ENCODE measurements at regions not wholly inside any gene's neighbourhood (a gene's known extent, or its start where the extent isn't known, plus 50 kb on each side); places are given as distances from the start of the nearest gene placed in this dataset.

DNA sequence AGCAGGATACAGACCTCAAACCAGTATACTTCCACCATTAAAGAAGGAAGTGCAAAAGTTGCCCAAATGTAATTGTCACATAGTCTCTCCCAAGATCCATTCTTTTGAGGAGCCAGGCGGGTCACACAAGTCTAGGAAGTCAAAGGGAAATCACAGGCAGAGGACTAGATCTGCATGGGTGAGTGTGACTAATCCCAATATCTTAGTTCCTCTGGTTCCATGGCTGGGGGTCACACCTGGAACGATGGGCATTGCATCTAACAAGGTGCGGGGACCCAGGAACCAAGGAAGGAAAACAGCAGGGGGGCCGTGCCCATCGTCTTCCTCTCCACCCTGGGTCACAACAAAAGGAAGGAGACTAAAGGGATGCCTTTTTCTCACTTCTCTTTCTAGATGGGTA, 1138.8 kb downstream of the XPNPEP1 start:
- no peak overlapping the region for H3K4me3 Mint-ChIP-seq
- no CpG with 5 or more reads among the region's 5 CpGs for WGBS (ENCODE audit: extremely low coverage, insufficient read length, low lambda C conversion rate)
- no peak overlapping the region for H3K56ac ChIP-seq (ENCODE audit: insufficient read length, low read depth, low read length)
- H3K27ac Mint-ChIP-seq, result no peak overlapping the region
- no peak overlapping the region for H2AK5ac ChIP-seq (ENCODE audit: insufficient read length, low read length)
- no peaks in the 10 kb centered on the region for H4K20me1 ChIP-seq (ENCODE audit: control insufficient read depth, insufficient read depth, insufficient read length)
- H3K79me2 ChIP-seq (ENCODE audit: insufficient read depth, low read length), result no peaks in the 10 kb centered on the region
- no peaks in the 10 kb centered on the region for H3K23me2 ChIP-seq (ENCODE audit: insufficient read length, low read depth, low read length, poor library complexity, severe bottlenecking)
- no peak overlapping the region for H2BK20ac ChIP-seq (ENCODE audit: low read depth, low read length, poor library complexity, severe bottlenecking)
- peaks cover 16% of the 10 kb centered on the region for H3K27me3 Mint-ChIP-seq (ENCODE audit: low read depth)
- H3K4me1 ChIP-seq (ENCODE audit: insufficient read depth, low read length), result no peaks in the 10 kb centered on the region
- TF ChIP-seq, protein P1, sequence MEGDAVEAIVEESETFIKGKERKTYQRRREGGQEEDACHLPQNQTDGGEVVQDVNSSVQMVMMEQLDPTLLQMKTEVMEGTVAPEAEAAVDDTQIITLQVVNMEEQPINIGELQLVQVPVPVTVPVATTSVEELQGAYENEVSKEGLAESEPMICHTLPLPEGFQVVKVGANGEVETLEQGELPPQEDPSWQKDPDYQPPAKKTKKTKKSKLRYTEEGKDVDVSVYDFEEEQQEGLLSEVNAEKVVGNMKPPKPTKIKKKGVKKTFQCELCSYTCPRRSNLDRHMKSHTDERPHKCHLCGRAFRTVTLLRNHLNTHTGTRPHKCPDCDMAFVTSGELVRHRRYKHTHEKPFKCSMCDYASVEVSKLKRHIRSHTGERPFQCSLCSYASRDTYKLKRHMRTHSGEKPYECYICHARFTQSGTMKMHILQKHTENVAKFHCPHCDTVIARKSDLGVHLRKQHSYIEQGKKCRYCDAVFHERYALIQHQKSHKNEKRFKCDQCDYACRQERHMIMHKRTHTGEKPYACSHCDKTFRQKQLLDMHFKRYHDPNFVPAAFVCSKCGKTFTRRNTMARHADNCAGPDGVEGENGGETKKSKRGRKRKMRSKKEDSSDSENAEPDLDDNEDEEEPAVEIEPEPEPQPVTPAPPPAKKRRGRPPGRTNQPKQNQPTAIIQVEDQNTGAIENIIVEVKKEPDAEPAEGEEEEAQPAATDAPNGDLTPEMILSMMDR (conservative IDR thresholded peaks at IDR 0.05), result no peak
- no peak overlapping the region for H3K27ac ChIP-seq (ENCODE audit: insufficient read length, low read depth, low read length)
- H3K4me1 Mint-ChIP-seq, result no peaks in the 10 kb centered on the region
- H4K91ac ChIP-seq (ENCODE audit: insufficient read length, low read depth, low read length), result no peak overlapping the region
- peaks cover 9 to 31% (median 19%) of the 10 kb centered on the region in 3 experiments for H3K36me3 Mint-ChIP-seq (ENCODE audit: insufficient read depth in 1 of 3, low read depth in 3 of 3)
- H3K4ac ChIP-seq (ENCODE audit: low read depth, low read length), result no peak overlapping the region
- peaks cover 28 to 35% of the 10 kb centered on the region in 2 experiments for H3K9me3 Mint-ChIP-seq
- no peaks in the 10 kb centered on the region for H3K79me1 ChIP-seq (ENCODE audit: insufficient read depth, low read depth, low read length, poor library complexity, severe bottlenecking)
- no peak overlapping the region for H2AFZ ChIP-seq (ENCODE audit: low read length)
- H3K9me3 ChIP-seq (ENCODE audit: control insufficient read depth, low read depth, low read length), result no peaks in the 10 kb centered on the region
- DNase-seq, result no peak
- H2BK120ac ChIP-seq (ENCODE audit: low read depth, low read length, poor library complexity, severe bottlenecking), result no peak overlapping the region
- no peak overlapping the region for H3T11ph ChIP-seq (ENCODE audit: low read length)
- H2BK15ac ChIP-seq (ENCODE audit: low read depth, low read length), result no peak overlapping the region
- H4K5ac ChIP-seq (ENCODE audit: insufficient read length, low read depth, low read length), result no peak overlapping the region
- no peaks in the 10 kb centered on the region for H3K27me3 ChIP-seq (ENCODE audit: insufficient read depth, low read length)
- no peak overlapping the region for H3K4me2 ChIP-seq (ENCODE audit: insufficient read depth, insufficient read length, low read length)
- H4K8ac ChIP-seq (replicated peaks; ENCODE audit: insufficient read length, low read depth, low read length), result no peak overlapping the region
- no peak overlapping the region for H3K23ac ChIP-seq (ENCODE audit: insufficient read length, low read depth, low read length)
- no peak overlapping the region for H3K14ac ChIP-seq (ENCODE audit: insufficient read depth, low read length)
- H3K9ac ChIP-seq (ENCODE audit: extremely low read depth, insufficient read length, low read length), result no peak overlapping the region
- H2BK12ac ChIP-seq (ENCODE audit: insufficient read length, low read depth, low read length), result no peak overlapping the region
- H3K18ac ChIP-seq (ENCODE audit: insufficient read length, low read depth, low read length), result no peak overlapping the region
- no peak overlapping the region for H2BK5ac ChIP-seq (ENCODE audit: insufficient read length, low read length)

All from H9 (cell line).